Tibial nerve (tissue), 4 donors: ENCODE measurements at regions not wholly inside any gene's neighbourhood (a gene's known extent, or its start where the extent isn't known, plus 50 kb on each side); places are given as distances from the start of the nearest gene placed in this dataset.
"Not testable (repeated sequence)": the region's sequence is repeated elsewhere in the genome, so short reads cannot be mapped to it uniquely, and the experiment has no call there.

Source experiments
- DNase-seq, 2 donors: peaks; one replicate each; pipeline ENCODE4 v3.0.0-alpha.2; 2019; ENCODE audit warnings: low spot score in 2 of 2
- H3K27ac ChIP-seq, 4 donors: fragments of 200-600 bp; sonication (generic) in 3 of 4; one replicate each; pipeline ENCODE4 v1.5.1; 2017 to 2019; ENCODE audit warnings: mild to moderate bottlenecking in 1 of 4
- H3K27me3 ChIP-seq, 2 donors: fragments of 200-600 bp; sonication (generic) in 1 of 2; one replicate each; pipeline versions ENCODE4 v1.5.1 to v1.6.0; 2017 to 2019
- H3K36me3 ChIP-seq, 3 donors: fragments of 200-600 bp; sonication (generic); one replicate each; pipeline ENCODE4 v1.5.1; 2018 to 2019
- H3K4me1 ChIP-seq, 4 donors: fragments of 200-600 bp; sonication (generic) in 3 of 4; one replicate each; pipeline ENCODE4 v1.5.1; 2017 to 2019
- H3K4me3 ChIP-seq, 4 donors: fragments of 200-600 bp; sonication (generic) in 3 of 4; one replicate each; pipeline ENCODE4 v1.5.1; 2017 to 2019; ENCODE audit warnings: mild to moderate bottlenecking in 1 of 4, moderate library complexity in 1 of 4
- H3K9me3 ChIP-seq, 4 donors: fragments of 200-600 bp; sonication (generic) in 3 of 4; one replicate each; pipeline ENCODE4 v1.5.1; 2017 to 2019
- CTCF ChIP-seq, 5 experiments: fragments of 200-600 bp in 3 of 5; fragments of 450-650 bp in 2 of 5; sonication (generic) in 3 of 5; IDR thresholded peaks; one replicate each; pipeline ENCODE4 v1.5.1; 2016 to 2019; ENCODE audit warnings: antibody characterized with exemption in 5 of 5, mild to moderate bottlenecking in 3 of 5, moderate library complexity in 2 of 5
- EP300 ChIP-seq, 2 donors: sonication (generic); formaldehyde crosslinking; IDR thresholded peaks; one replicate each; pipeline ENCODE4 v1.6.1; 2017; ENCODE audit warnings: antibody characterized with exemption in 2 of 2, mild to moderate bottlenecking in 1 of 2
- POLR2A ChIP-seq, 2 donors: fragments of 450-650 bp; IDR thresholded peaks; one replicate each; pipeline ENCODE4 v1.6.1; 2017; ENCODE audit warnings: antibody characterized with exemption in 2 of 2, mild to moderate bottlenecking in 2 of 2, moderate library complexity in 2 of 2
- WGBS, 2 donors: methylation state at CpG; one replicate each; pipeline ENCODE4 v1.1.5; 2018; 5-methylcytosine and 5-hydroxymethylcytosine counted together

GRCh38 chr6:69571234-69571633 is 225.6 kb downstream of the LMBRD1 start:
- H3K36me3 ChIP-seq, result no peaks in the 10 kb centered on the region
- H3K4me1 ChIP-seq, result no peaks in the 10 kb centered on the region
- 81 to 91% methylated on average over 1 of the region's 1 CpG for WGBS, 2 donors
- H3K4me3 ChIP-seq, result no peak overlapping the region
- TF ChIP-seq POLR2A (IDR thresholded peaks at IDR 0.05) (no peak), EP300 (IDR thresholded peaks at IDR 0.05) (no peak), CTCF (IDR thresholded peaks at IDR 0.05) (no peak)
- no peaks in the 10 kb centered on the region for H3K27me3 ChIP-seq
- no peak overlapping the region for H3K27ac ChIP-seq
- DNase-seq, result no peak
- H3K9me3 ChIP-seq, result peaks cover 0 to 14% (median 0%) of the 10 kb centered on the region in 4 donors

- H3K27me3 ChIP-seq, result no peaks in the 10 kb centered on the region
- 92 to 95% methylated on average over 1 of the region's 1 CpG for WGBS, 2 donors
- no peak overlapping the region for H3K4me3 ChIP-seq
- DNase-seq, result no peak
- peaks cover 0 to 17% (median 0%) of the 10 kb centered on the region in 4 donors for H3K9me3 ChIP-seq
- no peak overlapping the region for H3K27ac ChIP-seq
- no peak for TF ChIP-seq EP300 (IDR thresholded peaks at IDR 0.05)
- H3K4me1 ChIP-seq, result no peaks in the 10 kb centered on the region
- no peaks in the 10 kb centered on the region for H3K36me3 ChIP-seq
Measured at GRCh38 chr6:69570106-69570505, 226.7 kb downstream of the LMBRD1 start.

- H3K27me3 ChIP-seq, H3K4me3 ChIP-seq, DNase-seq, H3K4me1 ChIP-seq, H3K27ac ChIP-seq, H3K9me3 ChIP-seq, H3K36me3 ChIP-seq: not testable (repeated sequence)
- 81 to 86% methylated on average over 6 of the region's 6 CpGs for WGBS, 2 donors
Measured at GRCh38 chr6:69560597-69560996, 236.2 kb downstream of the LMBRD1 start.

- DNase-seq, result no peak
- Histone ChIP-seq H3K27me3 (no peaks in the 10 kb centered on the region), H3K4me1 (no peaks in the 10 kb centered on the region), H3K36me3 (no peaks in the 10 kb centered on the region), H3K27ac (no peak overlapping the region), H3K9me3 (no peaks in the 10 kb centered on the region), H3K4me3 (no peak overlapping the region)
- TF ChIP-seq EP300 (IDR thresholded peaks at IDR 0.05) (no peak), POLR2A (IDR thresholded peaks at IDR 0.05) (no peak)
- WGBS, 2 donors, result 89 to 94% methylated on average over 2 of the region's 2 CpGs
Measured at GRCh38 chr6:69555088-69555638, 241.6 kb downstream of the LMBRD1 start.

GRCh38 chr6:69542494-69542893 is 254.3 kb downstream of the LMBRD1 start:
- no peaks in the 10 kb centered on the region for H3K4me1 ChIP-seq
- WGBS, 2 donors, result 67 to 70% methylated on average over 1 of the region's 1 CpG
- TF ChIP-seq POLR2A (IDR thresholded peaks at IDR 0.05) (no peak), EP300 (IDR thresholded peaks at IDR 0.05) (no peak), CTCF (IDR thresholded peaks at IDR 0.05) (no peak)
- no peaks in the 10 kb centered on the region for H3K36me3 ChIP-seq
- H3K9me3 ChIP-seq, result no peaks in the 10 kb centered on the region
- no peaks in the 10 kb centered on the region for H3K27me3 ChIP-seq
- no peak overlapping the region for H3K27ac ChIP-seq
- H3K4me3 ChIP-seq, result no peak overlapping the region
- no peak for DNase-seq

GRCh38 chr6:69527921-69528476 is 268.8 kb downstream of the LMBRD1 start:
- Histone ChIP-seq H3K4me3 (no peak overlapping the region), H3K27me3 (no peaks in the 10 kb centered on the region), H3K36me3 (no peaks in the 10 kb centered on the region), H3K9me3 (no peaks in the 10 kb centered on the region), H3K27ac (no peak overlapping the region), H3K4me1 (no peaks in the 10 kb centered on the region)
- 63 to 64% methylated on average over 2 of the region's 2 CpGs for WGBS, 2 donors
- no peak for DNase-seq
- TF ChIP-seq EP300 (IDR thresholded peaks at IDR 0.05) (no peak), CTCF (IDR thresholded peaks at IDR 0.05) (no peak), POLR2A (IDR thresholded peaks at IDR 0.05) (no peak)

- H3K27ac ChIP-seq, H3K4me1 ChIP-seq, DNase-seq, H3K36me3 ChIP-seq, H3K9me3 ChIP-seq, H3K4me3 ChIP-seq, H3K27me3 ChIP-seq: not testable (repeated sequence)
- 69 to 80% methylated on average over 3 to 8 of the region's 9 CpGs for WGBS, 2 donors
Measured at GRCh38 chr6:69515480-69515879, 281.3 kb downstream of the LMBRD1 start.
